ENCODE measurements at regions not wholly inside any gene's neighbourhood (a gene's known extent, or its start where the extent isn't known, plus 50 kb on each side); places are given as distances from the start of the nearest gene placed in this dataset.

DNA sequence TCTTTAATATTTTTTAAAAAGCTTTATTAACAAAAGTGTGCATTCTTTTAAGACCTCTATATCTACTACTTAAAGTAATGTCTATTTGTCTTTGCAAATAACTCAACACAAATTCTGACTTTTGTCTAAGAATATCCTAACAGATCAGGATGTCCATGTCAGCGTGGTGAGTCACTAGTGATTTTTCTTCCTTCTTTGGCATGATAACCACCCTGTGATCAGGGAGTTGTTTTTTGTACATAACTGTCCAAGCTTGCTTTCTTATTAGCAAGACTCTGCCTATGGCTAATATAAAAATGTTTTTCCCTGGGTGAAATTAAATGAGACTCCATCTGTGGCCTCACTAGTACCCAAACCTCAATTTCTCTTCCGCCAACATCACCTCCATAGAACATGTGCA lies 688.9 kb upstream of the ADGRL2 start:
- no peak overlapping the region for H2AFZ ChIP-seq (ENCODE audit: low read depth, low read length, severe bottlenecking)
- H3K9me3 ChIP-seq (ENCODE audit: insufficient read depth, low read length) = no peaks in the 10 kb centered on the region
- H4K20me1 ChIP-seq (ENCODE audit: low read depth, low read length) = no peaks in the 10 kb centered on the region
- H3K79me2 ChIP-seq (ENCODE audit: insufficient read depth, low read length) = no peaks in the 10 kb centered on the region
- H3K4me2 ChIP-seq (ENCODE audit: low read depth, low read length, poor library complexity, severe bottlenecking) = no peak overlapping the region
- no peak overlapping the region for H3K9ac ChIP-seq (ENCODE audit: low read length)
- H3K9me2 ChIP-seq (replicated peaks; ENCODE audit: insufficient read depth, low read length) = no peaks in the 10 kb centered on the region
- no peaks in the 10 kb centered on the region for H3F3A ChIP-seq (ENCODE audit: insufficient read depth)
- no peak overlapping the region for H3K27ac ChIP-seq (ENCODE audit: low read depth, low read length)
- TF ChIP-seq, protein P1, sequence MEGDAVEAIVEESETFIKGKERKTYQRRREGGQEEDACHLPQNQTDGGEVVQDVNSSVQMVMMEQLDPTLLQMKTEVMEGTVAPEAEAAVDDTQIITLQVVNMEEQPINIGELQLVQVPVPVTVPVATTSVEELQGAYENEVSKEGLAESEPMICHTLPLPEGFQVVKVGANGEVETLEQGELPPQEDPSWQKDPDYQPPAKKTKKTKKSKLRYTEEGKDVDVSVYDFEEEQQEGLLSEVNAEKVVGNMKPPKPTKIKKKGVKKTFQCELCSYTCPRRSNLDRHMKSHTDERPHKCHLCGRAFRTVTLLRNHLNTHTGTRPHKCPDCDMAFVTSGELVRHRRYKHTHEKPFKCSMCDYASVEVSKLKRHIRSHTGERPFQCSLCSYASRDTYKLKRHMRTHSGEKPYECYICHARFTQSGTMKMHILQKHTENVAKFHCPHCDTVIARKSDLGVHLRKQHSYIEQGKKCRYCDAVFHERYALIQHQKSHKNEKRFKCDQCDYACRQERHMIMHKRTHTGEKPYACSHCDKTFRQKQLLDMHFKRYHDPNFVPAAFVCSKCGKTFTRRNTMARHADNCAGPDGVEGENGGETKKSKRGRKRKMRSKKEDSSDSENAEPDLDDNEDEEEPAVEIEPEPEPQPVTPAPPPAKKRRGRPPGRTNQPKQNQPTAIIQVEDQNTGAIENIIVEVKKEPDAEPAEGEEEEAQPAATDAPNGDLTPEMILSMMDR (IDR thresholded peaks at IDR 0.05; ENCODE audit: insufficient read depth, low read length, poor library complexity, severe bottlenecking) = no peak
- TF ChIP-seq EZH2phosphoT487 (conservative IDR thresholded peaks at IDR 0.05; ENCODE audit: low read length) = no peak
- H3K27me3 ChIP-seq (ENCODE audit: low read length) = no peaks in the 10 kb centered on the region
- no peaks in the 10 kb centered on the region for H3K36me3 ChIP-seq (ENCODE audit: low read length)
- no peak overlapping the region for H3K4me3 ChIP-seq (ENCODE audit: insufficient read depth, low read length, poor library complexity, severe bottlenecking)

DNA sequence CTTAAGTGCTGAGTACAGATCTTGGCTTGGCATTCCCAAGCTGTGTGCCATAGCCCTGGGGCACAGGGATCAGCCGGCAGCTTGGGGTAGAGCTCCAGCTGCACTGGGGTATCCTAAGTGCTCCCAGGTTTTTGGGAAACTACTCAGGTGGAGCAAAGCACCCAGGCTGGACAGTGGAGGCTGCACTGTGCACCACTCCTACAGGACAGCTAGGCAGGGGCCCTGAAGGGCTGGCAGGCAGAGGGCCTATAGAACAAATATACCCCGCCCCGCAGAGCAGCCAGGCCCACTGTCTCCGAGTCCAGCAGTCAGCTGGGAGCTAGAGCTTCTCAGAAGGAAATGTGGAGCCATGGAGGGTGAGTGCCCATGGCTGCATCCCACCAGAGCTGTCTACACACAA lies 691.7 kb upstream of the ADGRL2 start:
- H3K27ac ChIP-seq (ENCODE audit: low read depth, low read length) = no peak overlapping the region
- no peak overlapping the region for H3K9ac ChIP-seq (ENCODE audit: low read length)
- no peaks in the 10 kb centered on the region for H3K36me3 ChIP-seq (ENCODE audit: low read length)
- no peak overlapping the region for H3K4me3 ChIP-seq (ENCODE audit: insufficient read depth, low read length, poor library complexity, severe bottlenecking)
- no peaks in the 10 kb centered on the region for H3K27me3 ChIP-seq (ENCODE audit: low read length)
- H3K4me2 ChIP-seq (ENCODE audit: low read depth, low read length, poor library complexity, severe bottlenecking) = no peak overlapping the region
- no peaks in the 10 kb centered on the region for H3K79me2 ChIP-seq (ENCODE audit: insufficient read depth, low read length)
- H3F3A ChIP-seq (ENCODE audit: insufficient read depth) = no peaks in the 10 kb centered on the region
- H3K9me2 ChIP-seq (replicated peaks; ENCODE audit: insufficient read depth, low read length) = no peaks in the 10 kb centered on the region
- no peaks in the 10 kb centered on the region for H4K20me1 ChIP-seq (ENCODE audit: low read depth, low read length)
- TF ChIP-seq EZH2phosphoT487 (conservative IDR thresholded peaks at IDR 0.05; ENCODE audit: low read length) = no peak
- TF ChIP-seq, protein P1 (IDR thresholded peaks at IDR 0.05; ENCODE audit: insufficient read depth, low read length, poor library complexity, severe bottlenecking) = no peak
- no peaks in the 10 kb centered on the region for H3K9me3 ChIP-seq (ENCODE audit: insufficient read depth, low read length)
- H2AFZ ChIP-seq (ENCODE audit: low read depth, low read length, severe bottlenecking) = peak overlapping the region; percentile 21

DNA sequence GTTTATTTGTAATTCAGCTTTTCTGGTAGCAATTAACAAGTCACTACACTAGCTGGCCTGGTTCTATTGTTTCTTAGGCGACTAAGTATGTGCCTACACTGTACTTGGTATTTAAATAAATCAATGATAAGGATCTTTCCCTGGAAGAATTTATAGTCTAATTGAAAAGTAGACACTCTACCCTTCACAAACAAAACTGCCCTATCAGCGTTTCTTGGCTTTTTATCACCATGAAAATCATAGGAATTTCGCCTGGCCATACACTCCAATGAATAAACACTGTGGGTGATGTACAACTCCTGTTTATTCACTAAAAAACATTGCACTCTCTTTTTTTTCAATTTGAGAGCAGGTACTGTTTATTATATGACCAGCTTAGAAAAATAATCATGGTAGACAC lies 702.9 kb upstream of the ADGRL2 start:
- Histone ChIP-seq H3K79me2 (ENCODE audit: insufficient read depth, low read length) (no peaks in the 10 kb centered on the region), H3K4me2 (ENCODE audit: low read depth, low read length, poor library complexity, severe bottlenecking) (no peak overlapping the region)
- TF ChIP-seq EZH2phosphoT487 (conservative IDR thresholded peaks at IDR 0.05; ENCODE audit: low read length) = no peak
- TF ChIP-seq, protein P1 (IDR thresholded peaks at IDR 0.05; ENCODE audit: insufficient read depth, low read length, poor library complexity, severe bottlenecking) = no peak

More for the DNA sequence above, 702.9 kb upstream of the ADGRL2 start:
- Histone ChIP-seq H3K4me3 (ENCODE audit: insufficient read depth, low read length, poor library complexity, severe bottlenecking) (no peak overlapping the region), H4K20me1 (ENCODE audit: low read depth, low read length) (no peaks in the 10 kb centered on the region), H3K27me3 (ENCODE audit: low read length) (no peaks in the 10 kb centered on the region), H2AFZ (ENCODE audit: low read depth, low read length, severe bottlenecking) (peak overlapping the region; percentile 27), H3K9me3 (ENCODE audit: insufficient read depth, low read length) (no peaks in the 10 kb centered on the region), H3K9me2 (replicated peaks; ENCODE audit: insufficient read depth, low read length) (no peaks in the 10 kb centered on the region), H3K27ac (ENCODE audit: low read depth, low read length) (no peak overlapping the region), H3K36me3 (ENCODE audit: low read length) (0 out of 2 replicates have a peak, but pooled peaks cover 3% of the 10 kb centered on the region), H3F3A (ENCODE audit: insufficient read depth) (no peaks in the 10 kb centered on the region), H3K9ac (ENCODE audit: low read length) (no peak overlapping the region)

Data from SU-DHL-6 (cell line).